Activated CD4-positive, CD25-positive, alpha-beta regulatory T cell treated with anti-CD3 and anti-CD28 coated beads, Interleukin-2, amount 50 U/mL, for 24 hours (primary cell): ENCODE measurements at regions not wholly inside any gene's neighbourhood (a gene's known extent, or its start where the extent isn't known, plus 50 kb on each side); places are given as distances from the start of the nearest gene placed in this dataset.
"Not testable (repeated sequence)": the region's sequence is repeated elsewhere in the genome, so short reads cannot be mapped to it uniquely, and the experiment has no call there.

ENCODE experiments used
- ATAC-seq, 2 donors: fragments of 150-1000 bp; cut with Tn5 transposase; one replicate each; pipeline ENCODE4 v1.10.0; 2021; ENCODE audit warnings: mild to moderate bottlenecking in 1 of 2, moderate library complexity in 1 of 2

DNA sequence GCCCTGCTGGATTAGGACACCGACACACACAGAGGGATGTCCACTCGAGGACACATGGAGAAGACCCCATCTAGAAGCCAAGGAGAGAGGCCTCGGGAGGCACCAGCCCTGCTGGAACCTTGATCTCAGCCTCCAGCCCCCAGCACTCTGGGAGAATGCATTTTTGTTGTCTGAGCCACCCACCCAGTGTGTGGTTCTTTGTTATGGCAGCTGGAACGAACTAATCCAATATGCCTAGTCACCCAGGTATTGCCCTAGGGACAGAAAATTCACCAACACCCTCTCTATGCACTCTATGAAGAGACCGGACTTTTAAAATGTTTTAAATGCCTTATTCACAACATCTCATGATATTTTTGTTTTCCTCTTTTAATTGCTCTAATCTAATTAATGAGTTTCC lies 117.4 kb downstream of the CRYAA start:
- no peak for ATAC-seq

DNA sequence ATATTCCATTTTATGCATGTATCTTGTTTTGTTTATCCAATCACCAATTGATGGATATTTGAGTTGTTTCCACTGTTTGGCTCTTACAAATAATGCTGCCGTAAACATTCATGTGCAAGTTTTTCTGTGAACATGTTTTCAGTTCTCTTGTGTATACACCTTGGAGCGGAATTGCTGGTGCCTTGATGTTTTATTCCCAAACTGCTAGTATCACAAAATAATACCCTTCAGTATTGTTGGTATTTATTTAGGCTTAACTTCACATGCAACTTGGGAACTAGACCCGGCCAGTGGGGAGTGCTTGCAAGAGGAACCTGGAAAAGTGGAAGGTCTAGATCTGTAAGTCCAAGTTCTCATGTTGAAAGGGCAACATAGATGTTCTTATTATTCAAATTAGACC lies 115.9 kb downstream of the CRYAA start:
- no peak for ATAC-seq

DNA sequence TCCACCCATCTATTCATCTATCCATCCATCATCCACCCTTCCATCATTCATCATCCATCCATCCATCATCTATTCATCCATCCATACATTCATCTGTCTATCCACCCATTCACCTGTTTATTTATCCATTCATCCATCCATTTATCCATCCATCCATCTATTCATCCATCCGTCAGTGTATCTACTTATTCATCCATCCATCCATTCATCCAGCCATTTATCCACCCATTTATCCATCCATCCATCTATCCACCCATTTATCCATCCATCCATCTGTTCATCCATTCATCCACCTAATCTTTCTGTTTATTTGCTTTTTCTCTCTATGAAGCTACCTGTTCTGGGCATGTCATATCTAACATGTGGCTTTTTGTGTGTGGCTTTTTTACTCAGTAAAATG lies 115.4 kb downstream of the CRYAA start:
- no peak for ATAC-seq

DNA sequence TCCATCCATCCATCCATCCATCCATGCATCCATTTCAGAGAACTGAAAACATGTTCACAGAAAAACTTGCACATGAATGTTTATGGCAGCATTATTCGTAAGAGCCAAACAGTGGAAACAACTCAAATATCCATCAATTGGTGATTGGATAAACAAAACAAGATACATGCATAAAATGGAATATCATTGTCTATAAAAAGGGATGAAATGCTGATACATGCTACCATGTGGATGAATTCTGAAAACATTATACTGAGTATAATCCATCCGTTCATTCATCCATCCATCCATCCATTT lies 115.1 kb downstream of the CRYAA start:
- not testable (repeated sequence) for ATAC-seq

DNA sequence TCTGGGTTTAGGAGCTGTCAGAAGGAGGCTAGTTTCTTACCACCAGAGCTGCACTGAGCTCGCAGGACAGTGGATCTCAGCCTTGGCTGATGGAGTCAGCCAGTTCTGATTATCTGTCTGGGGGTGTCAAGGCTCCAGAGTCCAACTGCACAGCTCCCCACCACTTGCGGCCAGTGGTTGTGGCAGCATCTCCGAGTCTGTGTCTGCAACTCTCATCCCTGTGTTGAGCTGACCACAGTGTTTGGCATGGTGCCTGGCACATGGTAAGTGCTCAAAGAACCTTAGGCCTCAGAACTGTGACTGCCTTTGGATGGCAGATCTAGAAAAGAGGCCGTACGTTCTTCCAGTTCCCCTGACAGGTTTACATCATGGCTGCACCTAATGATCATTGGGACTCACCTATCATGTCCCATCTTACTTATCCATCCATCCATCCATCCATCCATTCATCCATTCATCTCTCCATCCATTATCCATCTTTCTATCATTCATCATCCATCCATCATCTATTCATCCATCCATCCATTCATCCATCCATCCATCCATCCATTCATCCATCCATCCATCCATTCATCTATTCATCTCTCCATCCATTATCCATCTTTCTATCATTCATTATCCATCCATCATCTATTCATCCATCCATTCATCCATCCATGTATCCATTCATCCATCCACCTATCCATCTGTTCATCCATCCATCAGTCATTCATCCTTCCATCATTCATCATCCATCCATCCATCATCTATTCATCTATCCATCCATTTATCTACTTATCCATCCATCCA lies 114.5 kb downstream of the CRYAA start:
- no peak for ATAC-seq

DNA sequence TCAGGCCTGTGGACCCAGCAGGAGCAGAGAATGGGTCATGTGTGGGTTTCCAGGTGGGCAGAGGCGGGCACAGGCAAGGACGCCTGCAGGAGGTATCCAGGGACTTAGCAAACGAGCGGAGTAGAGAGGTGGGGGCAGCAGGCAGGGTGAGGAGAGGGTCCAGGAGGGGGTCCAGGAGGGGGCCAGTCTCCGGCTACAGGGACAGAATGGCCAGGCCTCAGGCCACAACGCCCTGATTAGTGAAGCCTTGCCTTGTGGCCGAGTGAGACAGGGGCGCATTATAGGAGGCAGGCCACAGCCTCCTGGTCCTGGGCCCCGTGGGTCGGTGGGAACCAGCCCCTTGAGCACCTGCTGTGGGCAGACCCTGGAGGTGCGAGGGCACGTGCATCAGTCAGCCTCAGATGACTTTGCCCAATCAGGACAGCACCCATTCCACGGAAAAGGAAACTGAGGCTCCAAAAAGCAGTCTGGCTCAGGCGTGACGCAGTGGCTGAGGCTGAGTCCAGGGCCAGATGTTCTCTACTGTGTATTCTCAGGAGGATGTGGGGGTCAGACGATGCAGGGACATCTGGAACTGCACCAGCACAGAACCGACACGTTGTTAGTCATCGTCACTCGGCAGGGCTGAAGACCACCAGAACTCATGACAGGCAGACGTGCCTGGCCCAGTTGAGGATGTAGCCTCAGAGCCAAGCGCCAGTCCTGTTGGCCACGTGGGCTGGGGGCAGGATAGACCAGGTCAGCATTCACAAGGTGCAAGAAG lies 113.7 kb downstream of the CRYAA start:
- ATAC-seq, result no peak

DNA sequence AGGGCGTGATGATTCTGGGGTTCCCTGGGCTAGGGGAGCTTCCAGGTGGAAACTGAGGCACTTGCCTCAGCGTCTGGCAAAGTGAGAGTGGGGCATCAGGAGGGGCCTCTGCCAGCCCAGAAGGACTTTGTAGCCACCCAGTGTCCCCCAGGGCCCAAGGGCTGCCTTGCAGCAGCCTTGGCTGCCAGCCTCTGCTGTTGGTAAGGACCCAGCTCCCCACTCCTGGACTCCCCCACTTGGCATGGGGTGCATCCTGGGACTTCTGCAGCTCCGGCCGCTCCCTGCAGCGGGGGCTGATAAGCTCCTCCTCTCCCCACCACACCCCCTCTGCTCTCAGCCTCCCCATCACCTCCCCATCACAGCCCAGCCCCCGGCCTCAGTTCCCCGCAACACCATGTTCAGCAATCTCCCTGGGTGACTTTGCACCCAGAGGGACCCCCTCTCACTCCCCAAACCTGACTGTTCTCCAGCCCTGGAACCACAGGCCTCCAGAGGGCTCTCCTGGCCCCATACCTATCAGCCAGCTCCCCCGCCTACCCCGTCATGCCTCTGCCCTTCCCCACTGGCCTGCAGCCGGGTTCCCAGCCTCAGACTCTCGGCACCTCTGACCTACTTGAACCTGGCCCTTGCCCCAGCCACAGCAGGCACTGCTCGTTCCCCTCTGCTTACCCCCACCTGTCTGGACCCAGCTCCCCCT lies 113.0 kb downstream of the CRYAA start:
- no peak for ATAC-seq

DNA sequence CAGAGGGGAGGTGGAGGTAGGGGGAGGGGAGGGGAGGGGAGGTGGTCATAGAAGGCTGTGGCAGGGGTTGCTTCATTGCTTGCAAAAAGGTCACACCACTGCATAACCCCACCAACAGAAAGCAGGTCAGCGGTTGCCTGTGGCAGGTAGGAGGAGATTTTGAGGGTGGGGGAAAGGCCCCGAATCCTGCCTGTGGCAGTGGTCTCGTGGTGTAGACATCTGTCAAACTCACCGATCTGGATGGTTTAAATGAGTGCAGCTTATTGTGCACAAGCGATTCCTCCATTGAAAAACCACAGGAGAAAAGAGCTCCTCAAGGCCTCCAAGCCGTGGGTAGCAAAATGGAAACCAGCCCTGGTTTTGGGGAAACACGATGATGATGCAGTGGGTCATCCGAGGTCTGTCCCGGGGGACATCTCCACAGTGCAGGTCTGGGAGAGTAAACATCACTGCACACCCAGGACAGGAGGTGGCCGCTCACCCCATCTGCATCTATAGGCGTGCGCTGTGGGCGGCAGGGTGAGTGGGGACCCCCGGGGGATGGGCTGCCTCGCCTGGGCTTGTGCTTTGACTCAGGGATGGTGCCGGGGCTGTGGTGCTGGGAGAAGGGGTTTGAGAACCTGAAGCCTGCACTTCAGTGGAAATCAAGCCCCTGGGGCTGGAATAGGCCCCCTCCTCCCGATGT lies 112.3 kb downstream of the CRYAA start:
- no peak for ATAC-seq

DNA sequence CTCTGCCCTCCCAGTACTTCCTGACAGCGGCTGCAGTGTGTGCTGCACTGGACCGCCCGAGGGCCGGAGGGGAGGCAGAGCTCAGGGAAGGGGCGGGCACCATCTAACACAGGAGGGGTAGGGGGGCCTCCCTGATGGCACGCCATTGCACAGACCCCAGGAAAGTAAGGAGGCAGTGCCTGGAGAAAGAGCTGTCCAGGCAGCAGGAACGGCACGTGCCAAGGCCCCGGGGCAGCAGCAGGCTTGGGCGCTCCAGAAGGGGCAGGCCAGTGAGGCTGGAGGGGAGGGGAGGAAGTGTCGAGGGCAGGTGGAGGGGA lies 110.7 kb downstream of the CRYAA start:
- ATAC-seq, result no peak

DNA sequence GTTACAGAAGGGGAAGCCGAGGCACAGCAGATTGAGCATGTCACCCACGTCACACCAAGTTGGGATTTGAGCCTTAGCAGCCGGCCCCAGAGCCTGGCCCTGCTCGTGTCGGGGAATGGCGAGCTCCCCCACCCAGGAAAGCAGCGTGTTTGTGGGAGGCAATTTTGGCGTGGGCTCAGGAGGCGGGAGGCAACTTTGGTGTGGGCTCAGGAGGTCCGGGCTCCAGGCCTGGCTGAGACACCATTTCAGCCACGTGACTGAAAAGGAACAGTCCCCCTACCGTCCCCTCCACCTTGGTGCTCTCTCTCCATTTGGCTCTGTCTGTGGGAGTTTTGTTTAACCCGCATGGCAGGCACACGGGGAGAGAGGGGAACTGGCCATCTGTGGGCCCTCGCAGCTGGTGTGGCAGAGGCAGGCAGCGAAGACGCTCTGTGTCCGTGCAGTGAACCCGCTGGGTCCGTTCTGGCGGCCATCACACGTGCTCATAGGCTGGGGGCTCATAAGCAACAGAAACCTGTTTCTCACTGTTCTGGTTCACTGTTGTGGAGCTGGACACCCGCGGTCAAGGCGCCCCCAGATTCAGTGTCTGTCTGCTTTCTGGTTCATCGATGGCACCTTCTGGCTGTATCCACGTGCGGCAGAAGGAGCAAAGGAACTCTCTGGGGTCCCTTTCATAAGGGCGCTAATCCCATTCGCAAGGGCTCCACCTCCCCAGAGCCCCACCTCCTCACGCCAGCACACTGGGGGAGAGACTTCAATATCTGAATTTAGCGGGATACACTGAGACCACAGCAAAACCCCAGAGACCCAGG lies 110.2 kb downstream of the CRYAA start:
- ATAC-seq, result no peak

DNA sequence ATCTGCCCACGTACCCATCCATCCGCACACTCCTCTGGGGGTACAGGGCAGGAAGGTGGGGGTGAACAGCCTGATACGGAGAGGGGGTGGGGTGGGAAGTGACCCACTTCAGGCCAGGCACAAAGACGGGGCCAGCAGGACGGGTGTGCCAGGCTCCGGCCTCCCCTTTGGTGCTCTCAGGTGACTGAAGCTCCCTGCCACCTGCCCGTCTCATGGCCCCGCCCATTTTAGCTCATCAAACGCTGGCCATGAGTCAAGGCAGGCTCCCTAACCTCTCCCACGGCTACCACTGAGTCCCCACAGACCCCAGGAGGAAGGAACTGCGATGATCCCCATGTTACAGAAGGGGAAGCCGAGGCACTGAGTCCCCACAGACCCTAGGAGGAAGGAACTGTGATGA lies 109.6 kb downstream of the CRYAA start:
- ATAC-seq, result no peak

DNA sequence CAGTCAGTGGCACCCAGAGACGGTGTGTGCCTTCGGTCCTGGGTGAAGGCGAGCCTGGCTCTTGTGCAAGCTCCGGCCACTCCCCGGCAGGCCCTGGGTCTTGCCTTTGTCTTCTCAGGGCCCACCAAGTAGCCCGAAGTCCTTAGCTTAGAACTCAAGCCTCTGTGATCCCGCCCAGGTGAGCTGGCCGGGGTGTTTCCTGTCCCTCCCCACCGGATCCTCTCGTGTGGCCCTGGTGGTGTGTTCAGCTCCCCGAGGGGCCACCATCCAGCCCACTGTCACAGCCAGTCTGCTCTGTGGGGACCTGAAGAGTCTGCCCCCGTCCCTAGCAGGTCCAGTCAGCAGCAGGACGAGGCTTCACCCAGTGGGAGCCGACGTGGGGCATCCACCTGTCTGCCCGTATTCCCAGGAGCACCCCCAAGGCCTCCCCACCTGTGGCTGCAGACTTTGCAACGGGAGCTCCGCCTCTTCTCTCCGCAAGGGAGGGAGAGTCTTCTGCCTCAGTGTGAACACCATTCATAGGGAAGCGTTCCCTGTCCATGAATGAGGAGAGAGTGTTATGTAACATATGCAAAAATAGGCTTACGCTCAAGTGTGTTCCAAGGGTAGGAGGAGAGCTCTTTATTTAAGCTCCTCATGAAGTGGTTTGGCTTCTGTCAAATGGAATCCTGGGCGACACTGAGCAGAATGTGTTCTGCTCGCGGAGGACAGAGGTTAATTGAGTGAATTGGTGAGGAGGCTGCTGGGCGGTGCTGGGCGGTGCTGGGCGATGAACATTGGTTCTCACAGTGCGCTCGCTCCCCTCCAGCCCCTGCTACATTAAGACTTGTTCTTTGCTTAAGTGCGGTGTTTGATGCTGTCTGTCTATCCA lies 108.9 kb downstream of the CRYAA start:
- no peak for ATAC-seq

DNA sequence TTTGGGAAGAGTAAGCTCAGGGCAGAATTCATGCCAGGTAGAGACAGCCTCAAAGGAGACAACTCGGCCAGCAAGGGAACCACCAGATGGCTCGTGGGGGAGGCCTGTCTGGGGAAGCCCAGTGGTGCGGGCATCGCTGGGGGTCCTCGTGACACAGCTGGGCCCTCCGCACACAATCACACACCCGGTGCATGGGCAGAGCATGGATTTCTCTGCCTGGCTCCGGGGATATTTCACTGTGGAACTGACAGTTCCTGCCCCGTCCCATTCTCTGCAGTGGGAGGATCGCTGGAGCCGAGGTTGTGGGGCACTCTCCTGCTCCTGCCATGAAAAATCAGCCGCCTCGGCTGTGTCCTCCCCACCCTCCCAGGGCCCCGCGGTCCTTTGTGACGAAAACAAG lies 108.0 kb downstream of the CRYAA start:
- ATAC-seq, result no peak

DNA sequence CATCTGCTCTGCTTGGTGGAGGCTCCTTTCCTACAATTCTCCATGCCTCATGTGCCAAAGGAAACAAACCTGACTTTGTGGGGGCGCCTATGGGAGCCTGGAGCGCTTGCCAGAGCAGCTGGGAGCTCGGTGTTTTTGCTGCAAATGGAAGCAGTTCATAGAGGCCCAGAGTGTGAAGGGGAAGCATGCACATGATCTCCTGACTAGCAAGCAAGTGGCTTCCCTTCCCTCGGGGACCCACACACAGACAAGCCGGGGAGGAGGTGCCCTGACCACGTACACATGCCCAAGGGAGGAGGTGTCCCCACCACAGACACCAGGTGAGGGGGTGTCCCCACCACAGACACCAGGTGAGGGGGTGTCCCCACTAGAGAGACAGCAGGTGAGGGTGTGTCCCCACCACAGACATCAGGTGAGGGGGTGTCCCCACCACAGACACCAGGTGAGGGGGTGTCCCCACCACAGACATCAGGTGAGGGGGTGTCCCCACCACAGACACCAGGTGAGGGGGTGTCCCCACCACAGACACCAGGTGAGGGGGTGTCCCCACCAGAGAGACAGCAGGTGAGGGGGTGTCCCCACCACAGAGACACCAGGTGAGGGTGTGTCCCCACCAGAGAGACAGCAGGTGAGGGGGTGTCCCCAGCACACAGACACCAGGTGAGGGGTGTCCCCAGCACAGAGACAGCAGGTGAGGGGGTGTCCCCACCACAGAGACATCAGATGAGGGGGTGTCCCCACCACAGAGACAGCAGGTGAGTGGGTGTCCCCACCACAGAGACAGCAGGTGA lies 106.8 kb downstream of the CRYAA start:
- ATAC-seq, result no peak

DNA sequence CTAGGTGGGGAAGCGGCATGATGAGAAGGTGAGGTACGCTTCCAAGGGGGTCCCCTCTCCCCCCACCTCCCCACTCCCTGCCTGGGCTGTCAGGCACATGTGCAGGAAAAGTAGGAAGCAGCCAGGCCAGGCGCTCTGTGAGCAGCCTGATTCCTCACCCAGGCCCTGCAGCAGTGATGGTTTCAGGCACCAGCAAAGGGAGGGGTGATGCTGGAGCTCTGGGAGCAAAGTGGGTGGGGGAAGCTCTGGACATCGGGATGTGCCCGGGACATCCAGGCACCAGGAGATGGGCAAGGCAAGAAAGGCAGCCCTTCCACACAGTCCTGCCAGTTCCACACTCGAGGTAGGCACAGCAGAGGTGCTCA lies 106.1 kb downstream of the CRYAA start:
- ATAC-seq, result no peak

DNA sequence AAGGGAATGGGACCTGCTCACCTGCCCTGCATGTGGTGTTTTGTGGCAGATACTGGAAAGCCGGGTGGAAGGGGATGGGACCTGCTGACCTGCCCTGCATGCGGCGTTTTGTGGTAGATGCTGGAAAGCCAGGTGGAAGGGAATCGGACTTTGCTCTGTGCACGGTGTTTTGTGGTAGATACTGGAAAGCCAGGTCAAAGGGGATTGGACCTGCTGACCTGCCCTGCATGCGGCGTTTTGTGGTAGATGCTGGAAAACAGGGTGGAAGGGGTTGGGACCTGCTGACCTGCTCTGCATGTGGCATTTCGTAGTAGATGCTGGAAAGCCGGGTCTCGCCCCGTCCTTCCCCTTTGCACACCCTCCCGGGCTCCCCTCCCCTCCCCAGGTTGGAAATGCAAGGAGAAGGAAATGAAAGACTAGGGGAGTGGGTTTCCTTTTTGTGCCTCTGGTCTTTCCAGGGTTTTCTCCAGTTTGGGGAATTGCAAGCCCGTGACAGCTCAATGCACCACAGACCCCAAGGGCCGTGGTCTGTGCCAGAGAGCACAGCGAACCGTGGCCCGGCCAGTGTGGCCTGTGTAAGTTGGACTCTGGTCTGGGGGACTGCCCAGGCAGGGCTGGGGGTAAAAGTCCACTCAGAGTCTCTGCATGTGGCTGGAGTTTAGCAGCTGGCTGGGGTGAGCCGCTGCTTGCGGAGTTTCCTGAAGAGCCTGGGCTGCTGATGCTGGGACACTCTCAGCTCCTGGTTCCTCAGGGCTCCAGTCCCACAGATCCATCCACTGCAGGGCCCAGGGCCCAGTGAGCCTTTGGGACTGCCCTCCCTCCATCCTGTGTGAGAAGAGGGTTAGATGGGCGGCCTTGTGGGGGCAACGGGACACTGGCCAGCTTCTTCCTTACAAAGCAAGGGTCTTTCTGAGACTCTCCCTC lies 105.5 kb downstream of the CRYAA start:
- ATAC-seq, result no peak

DNA sequence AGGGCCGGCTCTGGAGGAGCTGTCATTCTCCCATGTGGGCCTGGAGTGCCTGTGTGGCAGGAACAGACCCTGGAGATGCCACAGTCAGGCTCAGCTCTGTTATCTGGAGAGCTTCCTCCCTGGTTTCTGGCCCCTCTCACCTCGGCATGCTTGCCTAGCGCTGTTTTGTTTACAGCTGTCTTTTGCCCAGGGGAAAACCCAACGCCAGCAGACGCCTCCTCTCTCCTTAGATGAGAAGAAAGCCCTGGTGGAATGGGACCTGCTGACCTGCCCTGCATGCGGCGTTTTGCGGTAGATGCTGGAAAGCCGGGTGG lies 104.9 kb downstream of the CRYAA start:
- no peak for ATAC-seq

DNA sequence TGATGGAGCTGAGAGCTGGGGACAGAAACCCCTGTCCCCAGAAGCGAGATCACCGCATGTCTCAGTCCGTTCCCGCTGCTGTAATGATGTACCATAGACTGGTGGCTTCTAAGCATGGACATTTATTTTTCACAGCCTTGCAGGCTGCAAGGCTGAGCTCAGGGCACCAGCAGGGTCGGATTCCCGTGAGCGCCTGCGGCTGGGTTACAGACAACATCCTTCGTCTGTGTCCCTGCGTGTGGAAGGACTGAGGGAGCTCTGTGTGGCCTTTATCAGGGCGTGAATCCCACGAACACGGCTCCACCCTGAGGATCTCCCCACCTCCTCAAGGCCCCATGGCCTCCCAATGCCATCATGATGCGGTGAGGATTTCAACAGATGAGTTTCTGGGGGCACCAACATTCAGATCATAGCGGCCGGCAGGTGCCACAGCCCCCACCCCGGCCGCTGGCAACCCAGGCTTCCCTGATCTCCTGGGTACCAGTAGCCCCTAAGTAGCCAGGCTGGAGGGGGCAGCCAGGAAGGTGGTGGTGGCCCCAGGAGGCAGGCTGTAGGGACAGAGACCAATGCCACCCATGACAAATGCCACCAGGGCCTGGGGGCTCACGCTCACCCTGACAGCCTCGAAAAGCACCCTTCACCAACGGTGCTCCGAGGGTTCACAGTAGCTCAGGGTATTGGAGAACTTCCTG lies 104.4 kb downstream of the CRYAA start:
- ATAC-seq, result no peak

DNA sequence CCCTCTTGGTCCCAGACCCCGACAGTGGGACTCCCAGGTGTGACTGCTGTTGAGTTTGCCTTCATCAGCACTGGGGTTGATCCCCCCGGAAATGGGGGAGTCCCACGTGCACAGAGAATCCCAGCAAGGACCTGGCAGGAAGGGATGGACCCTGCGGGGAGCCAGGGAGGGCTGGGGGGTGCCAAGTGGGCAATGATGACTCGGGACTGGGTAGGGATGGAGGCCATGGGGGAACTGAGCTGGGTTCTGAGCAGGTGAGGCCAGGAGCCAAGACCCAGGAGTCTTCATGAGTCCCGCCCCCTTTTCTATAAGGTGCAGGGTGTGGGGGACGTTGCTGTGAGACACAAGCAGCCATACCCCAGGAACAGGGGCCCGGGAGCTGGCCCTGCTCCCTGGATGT lies 103.8 kb downstream of the CRYAA start:
- ATAC-seq, result no peak
